ENCODE measurements at regions not wholly inside any gene's neighbourhood (a gene's known extent, or its start where the extent isn't known, plus 50 kb on each side); places are given as distances from the start of the nearest gene placed in this dataset.

DNA sequence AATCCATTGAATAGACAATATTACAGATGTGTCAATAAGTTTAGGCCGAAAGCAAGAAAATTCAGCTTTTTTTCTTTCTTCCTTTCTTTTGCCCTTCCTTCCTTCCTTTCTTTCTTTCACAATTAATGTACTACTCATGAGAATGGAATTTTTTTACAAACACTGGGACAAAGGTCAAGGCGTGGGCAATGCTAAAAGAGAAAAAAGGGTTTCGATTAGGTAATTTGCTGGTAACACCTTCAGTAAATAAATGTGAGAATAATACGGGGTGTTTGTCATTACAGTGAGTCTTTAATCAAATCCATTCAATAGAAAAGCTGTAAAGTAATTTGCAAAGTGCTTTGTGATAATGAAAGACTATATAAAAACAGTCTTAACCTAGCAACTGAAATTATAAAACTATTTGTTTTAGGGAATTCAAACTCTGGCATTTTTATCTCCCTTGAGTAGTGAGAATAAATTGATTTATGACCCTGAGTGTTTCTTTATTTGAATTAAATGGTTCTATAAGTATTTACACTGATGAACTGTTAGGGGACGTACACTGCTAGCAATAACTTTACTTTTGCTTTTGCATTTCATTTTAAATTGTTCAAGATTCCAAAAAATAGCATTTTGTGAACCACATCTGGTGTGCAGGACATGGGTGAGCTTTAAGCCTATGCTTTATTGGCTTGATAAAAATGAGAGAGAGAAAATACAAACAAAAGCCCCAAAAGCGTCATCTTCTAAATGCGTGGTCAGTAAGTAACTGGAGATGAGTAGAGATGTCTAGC lies 104.2 kb upstream of the THRB start:
- no peak for DNase-seq

DNA sequence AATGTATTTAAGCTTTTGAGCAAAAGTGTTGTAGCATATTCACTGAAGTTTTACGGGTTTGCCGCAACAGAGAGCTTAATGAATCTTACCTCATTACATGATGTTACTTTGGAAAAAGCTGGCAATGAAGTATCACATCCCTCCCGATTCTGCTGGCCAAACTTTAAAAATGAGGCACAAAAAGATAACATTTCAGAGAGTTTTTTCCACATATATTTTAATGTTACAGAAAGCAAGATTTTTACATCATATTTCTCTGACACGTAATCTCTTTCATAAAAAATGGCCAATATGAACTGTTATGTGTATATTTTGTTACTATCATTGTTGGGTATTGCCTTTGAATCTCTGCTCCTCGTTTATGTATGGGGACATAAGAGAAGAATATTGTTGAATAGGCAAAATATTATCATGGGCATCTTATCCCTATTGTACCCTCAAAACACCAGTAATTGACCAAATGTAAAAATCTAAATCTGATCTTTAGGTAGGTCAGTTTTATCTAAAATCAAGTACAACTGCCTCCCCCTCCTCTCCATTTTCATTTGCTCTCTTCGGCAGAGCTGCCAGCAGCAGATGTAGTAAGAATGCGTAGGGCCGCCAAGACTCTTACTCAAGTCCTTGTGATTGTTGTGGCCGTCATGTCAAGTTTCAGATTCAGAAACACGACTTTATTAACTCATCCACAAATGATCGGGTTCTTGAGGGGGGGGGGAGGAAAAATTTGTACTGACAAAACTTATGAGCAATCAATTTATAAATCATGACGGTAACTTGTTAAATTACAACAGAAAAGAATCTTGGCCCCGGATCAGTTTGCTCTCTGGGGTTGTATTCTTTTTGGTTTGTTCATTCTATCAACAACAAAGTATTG lies 106.7 kb upstream of the THRB start:
- no peak for DNase-seq

DNA sequence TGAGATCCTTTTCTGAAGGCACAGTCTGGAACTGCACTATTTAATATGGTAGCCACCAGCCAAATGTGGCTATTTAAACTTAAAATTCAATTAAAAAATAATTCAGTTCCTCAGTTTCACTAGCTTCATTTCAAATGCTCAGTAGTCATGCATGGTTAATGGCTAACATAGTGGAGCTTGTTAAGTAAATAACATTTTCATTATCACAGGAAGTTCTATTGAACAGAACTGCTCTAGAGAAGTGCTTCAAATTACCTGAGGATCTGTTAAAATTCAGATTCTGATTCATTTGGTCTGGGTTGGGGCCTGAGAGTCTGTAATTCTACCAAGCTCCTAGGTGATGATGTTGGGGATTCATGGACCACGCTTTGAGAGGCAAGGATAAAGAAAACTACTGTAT lies 109.6 kb upstream of the THRB start:
- no peak for DNase-seq

DNA sequence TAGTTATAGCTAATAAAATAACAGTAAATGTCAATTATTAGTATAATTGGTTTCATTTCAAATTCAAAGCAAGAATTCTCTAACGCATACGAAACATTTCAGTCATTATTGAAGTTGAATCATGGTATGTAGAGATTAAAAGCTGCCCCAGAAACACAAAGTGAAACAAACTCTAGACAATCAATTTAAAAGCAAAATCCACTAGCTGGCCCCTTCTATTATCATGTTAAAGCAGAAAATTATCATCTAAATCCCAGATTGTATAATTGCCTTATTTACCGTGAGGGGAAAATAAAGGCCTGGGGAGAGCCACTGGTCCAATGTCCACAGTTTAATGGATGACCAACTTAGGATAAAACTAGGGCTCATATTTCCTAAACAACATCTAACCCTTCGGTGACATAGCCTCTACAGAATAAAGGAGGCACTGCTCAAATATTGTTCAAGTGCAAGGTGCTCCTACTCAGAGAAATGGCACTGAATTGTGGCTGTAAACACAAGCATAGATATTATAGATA lies 110.9 kb upstream of the THRB start:
- DNase-seq, result no peak

GRCh38 chr3:24607281-24607680 lies 112.6 kb upstream of the THRB start:
- no peak for DNase-seq

DNA sequence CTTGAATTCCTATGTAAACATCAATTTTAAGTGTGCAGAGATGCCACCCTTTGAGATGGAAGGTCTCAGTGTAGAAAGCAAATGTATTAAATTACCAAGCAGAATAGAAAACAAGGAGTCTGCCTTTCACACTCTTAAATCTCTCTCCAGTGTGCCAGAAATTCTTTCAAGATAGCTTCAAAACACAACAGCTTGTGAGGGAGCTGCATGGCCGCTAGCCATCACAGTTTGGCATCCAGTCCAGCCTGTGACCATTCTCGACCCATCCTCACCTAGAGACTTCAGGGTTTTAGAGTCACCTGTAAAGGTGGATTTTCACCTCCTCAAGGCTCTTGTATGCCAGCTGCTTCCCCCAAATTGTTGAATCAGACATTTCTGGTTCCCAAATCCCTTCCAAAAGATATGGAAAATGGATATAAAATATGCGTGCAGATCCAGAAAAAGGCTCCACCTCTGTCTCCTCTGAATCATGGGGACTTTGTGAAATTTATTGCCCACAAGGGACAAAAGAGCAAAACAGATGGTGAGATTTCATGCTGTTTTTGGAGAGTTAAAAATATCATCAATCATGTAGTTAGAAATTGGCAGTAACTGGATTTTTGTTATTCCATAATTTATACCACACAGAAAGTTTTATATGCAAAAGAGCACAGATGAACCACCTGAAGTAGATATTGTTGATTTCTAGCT lies 114.2 kb upstream of the THRB start:
- no peak for DNase-seq

GRCh38 chr3:24614359-24614758 lies 119.7 kb upstream of the THRB start:
- DNase-seq, result no peak

DNA sequence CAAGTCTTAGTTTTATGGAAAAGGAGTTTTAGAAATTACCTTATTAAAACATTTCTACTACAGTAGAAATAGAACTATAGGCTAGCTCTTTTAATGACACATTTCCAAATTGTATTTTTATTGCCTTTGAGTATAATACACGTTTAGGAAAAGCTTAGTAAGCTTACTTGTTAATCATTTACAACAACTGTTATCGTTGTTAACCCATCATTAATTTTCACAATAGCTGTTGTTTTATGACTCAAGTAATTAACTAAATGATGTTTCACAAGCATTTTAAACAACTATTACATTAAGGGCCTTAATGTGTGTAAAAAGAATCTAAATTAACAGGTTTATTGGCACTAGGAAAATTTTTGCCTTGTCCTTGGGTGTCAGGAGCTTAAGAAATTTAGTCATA lies 120.5 kb upstream of the THRB start:
- no peak for DNase-seq

DNA sequence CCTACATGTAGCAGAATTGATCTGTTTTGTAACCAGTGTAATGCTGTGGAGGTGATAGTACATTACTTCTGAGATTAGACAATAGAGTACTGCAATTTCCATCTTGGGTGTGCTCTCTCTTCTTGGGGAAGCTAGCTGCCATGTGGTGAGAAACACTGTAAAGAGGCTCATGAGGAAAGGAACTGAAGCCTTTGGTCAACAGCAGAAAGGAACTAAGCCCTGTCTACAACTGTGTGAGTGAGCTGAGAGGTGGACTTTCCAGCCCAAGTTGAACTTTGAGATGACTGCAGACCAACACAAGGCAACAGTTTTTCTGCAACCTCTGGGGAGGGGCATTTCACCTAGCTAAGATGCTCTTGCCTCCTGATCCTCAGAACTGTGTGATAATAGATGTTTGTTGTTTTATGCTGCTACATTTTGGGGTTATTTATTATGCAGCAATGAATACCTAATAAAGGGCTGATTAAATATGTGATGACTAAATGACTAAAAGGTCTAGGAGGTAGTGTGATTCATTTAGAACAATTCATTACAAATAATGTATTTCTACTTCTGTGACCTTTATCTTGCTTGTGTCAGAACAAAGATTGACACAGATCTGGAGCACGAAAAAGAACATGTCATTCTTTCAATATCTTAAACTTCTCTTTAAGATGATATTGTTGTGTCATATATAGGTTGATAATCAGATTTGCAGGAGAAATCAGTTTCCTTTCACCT lies 121.6 kb upstream of the THRB start:
- no peak for DNase-seq

- DNase-seq, result no peak
These were observed 127.5 kb upstream of the THRB start for GRCh38 chr3:24622138-24622537.

- DNase-seq, result no peak
These were observed 128.1 kb upstream of the THRB start for GRCh38 chr3:24622696-24623225.

GRCh38 chr3:24623657-24624056 lies 129.0 kb upstream of the THRB start:
- no peak for DNase-seq

DNA sequence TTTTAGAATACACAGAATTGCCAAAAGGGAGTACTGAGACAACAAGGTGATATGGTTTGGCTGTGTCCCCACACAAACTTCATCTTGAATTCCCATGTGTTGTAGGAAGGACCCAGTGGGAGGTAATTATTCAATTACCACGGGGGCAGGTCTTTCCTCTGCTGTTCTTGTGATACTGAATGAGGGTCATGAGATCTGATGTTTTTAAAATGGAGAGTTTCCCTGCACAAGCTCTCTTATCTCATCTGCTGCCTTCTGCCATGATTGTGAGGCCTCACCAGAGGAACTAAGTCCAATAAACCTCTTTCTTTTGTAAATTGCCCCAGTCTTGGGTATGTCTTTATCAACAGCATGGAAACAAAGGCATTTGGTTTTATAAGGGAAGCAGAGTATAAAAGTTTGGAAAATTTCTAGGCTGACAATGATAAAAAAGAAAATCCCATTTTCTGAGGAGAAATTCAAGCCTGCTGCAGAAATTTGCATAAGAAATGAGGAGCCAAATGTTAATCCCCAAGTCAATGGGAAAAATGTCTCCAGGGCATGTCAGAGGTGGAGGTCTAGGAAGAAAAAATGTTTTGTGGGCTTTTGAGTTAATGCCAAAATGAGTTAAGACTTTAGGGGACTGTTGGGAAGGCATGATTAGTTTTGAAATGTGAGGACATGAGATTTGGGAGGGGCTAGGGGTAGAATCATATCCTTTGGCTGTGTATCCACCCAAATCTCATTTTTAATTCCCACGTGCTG lies 130.5 kb upstream of the THRB start:
- DNase-seq, result no peak

- no peak for DNase-seq
These were observed 134.0 kb upstream of the THRB start for GRCh38 chr3:24628523-24629258.

GRCh38 chr3:24631481-24631880 lies 136.8 kb upstream of the THRB start:
- no peak for DNase-seq

DNA sequence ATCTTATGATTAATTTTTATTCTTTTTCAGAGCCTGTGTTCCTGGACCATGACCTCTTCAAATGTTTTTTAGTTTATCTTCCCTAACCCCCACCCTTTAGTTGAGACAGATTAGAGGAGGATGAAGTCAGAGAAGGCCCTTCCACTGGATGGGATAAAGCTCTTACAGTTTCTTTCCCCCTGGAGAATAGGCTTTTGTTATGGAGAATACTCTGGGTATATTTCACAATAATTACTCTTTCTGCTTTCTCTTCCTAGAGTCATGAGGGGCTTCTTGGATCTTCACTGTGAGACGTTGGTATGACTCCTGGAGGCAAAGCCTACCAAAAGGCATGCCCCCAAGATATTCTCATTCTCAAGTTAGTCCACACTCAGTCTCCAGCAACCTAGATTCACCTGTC lies 144.4 kb upstream of the THRB start:
- DNase-seq, result no peak

GRCh38 chr3:24639481-24640329 lies 145.1 kb upstream of the THRB start:
- no peak for DNase-seq

DNA sequence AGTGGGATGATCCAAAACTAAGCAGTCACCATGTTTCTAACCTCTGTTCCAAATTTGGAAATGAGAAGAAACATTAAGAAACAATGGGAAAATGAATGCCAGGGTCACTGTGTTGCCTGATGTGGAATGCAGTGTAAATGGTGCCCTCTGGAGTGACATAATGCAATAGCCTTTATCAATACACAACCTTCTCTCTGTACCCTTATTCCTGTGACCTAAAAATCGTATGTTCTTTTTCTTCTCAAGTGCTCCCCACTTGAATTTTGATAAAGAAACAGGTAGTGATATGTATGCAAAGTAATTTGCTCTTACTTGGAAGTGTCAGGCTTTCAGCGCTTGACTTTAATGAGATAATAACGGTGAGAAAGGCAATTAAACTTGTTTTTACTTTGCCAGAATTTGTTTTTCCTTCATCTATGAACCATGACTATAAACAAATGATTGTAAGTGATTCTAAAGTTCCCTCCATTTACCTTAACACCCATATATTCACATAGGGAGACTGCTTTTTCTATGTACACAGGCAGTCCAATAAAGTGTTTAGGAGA lies 145.8 kb upstream of the THRB start:
- DNase-seq, result no peak

DNA sequence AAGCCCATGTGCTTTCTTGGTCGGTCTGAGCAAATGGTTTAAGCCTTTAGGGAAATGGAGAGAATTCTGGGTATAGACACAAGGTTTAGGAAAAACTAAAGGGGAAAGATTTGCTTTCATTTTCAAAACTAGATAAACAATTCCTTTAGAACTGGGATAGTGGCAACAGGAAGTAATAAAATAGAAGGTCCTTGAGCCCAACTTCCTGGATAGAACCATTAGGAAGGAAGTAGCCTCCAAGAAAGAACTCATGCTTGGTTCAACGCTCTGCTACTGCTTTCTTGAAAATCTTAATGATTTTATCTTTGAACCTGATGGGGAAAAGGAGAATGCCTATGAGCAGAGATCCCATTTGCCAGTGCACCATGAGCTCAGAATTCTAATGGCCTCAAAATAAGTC lies 147.0 kb upstream of the THRB start:
- no peak for DNase-seq

- no peak for DNase-seq
These were observed 150.4 kb upstream of the THRB start for GRCh38 chr3:24645047-24645446.
